ENCODE measurements at regions not wholly inside any gene's neighbourhood (a gene's known extent, or its start where the extent isn't known, plus 50 kb on each side); places are given as distances from the start of the nearest gene placed in this dataset.

- TF ChIP-seq ZC3H10 (CRISPR knock-in tag; IDR thresholded peaks at IDR 0.05), result no peak
- TF ChIP-seq CSDC2 (CRISPR knock-in tag; IDR thresholded peaks at IDR 0.05), result no peak
- no peak for TF ChIP-seq RARB (CRISPR knock-in tag; IDR thresholded peaks at IDR 0.05)
- TF ChIP-seq OSR1 (CRISPR knock-in tag; IDR thresholded peaks at IDR 0.05), result no peak
- TF ChIP-seq ZFP3 (CRISPR knock-in tag; IDR thresholded peaks at IDR 0.05), result no peak
- TF ChIP-seq ARNTL (CRISPR knock-in tag; IDR thresholded peaks at IDR 0.05; ENCODE audit: borderline replicate concordance, low read depth), result no peak
- TF ChIP-seq GLIS3 (CRISPR knock-in tag; IDR thresholded peaks at IDR 0.05), result no peak
Observed at GRCh38 chr14:95456281-95456680, 60.2 kb downstream of the SYNE3 start.
